ENCODE measurements at regions not wholly inside any gene's neighbourhood (a gene's known extent, or its start where the extent isn't known, plus 50 kb on each side); places are given as distances from the start of the nearest gene placed in this dataset.

DNA sequence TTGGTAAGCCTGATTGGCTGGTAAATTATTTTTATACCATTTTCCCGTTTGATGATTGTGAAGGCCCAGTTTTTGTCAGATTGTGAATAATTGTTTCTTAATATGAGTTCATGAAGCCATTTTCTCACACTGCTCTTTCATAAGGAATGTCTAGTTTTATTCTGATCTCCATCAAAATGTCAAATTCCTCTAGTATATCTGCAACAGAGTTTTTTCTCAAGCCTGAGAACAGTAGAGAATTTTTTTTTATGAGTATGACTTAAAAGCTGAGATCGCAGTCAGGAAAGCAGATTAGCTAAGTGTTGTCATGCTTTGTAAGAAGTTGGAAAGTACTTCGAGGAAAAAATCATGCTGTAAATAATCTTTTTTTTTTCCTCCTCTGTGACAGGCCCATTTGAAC, 484.9 kb upstream of the ATP2B1 start:
- DNase-seq, result no peak

DNA sequence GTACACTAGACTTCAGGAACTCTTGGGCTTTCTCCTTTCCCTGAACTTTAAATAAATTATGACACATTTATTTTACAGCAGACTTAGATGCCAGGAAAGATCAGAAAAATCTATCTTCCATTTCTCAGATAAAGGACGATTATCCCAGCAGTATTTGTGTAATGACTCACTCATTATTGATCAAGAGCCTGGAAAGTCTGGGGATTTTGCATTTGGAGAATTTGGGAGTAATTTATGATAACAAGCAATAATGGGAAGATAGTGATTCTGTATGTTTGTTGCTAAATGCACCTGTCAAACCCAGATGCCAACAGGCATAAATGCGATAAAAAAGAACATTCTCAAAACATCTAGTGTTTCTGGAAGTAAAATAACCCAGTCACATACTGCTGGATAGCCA, 480.2 kb upstream of the ATP2B1 start:
- no peak for DNase-seq

DNA sequence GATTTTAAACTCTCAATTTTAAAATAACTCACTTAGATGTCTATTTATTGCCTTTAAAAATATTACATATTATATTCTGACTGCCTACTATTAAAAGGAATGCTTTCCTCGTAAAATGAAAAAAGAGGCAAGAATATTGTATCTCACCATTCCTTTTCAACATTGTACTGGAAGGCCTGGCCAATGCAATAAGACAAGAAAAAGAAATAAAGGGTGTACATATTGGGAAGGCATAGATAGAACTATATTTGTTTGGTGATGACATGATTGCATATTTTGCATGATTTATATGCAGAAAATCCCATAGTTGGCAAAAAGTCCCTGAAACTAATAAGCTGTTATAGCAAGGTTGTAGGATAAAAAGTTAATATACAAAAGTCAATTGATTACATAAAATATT, 474.6 kb upstream of the ATP2B1 start:
- DNase-seq, result no peak

DNA sequence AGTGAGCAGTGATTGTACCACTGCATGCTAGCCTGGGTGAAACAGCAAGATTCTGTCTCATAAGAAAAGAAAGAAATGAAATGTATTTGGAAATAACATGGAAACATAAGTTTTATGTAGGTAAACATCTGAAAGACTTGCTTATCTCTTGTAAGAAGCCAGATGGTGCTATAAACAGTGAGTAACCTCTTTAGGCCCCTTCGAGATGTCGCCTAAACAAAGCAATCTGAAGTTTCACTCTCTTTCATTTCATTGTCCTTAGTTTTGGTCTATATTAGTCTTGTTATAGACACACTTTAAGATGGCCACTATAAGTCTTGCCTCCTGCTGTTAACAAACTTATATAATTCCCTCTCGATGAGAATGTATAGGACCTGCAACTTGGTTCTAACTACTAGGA, 472.6 kb upstream of the ATP2B1 start:
- no peak for DNase-seq

DNA sequence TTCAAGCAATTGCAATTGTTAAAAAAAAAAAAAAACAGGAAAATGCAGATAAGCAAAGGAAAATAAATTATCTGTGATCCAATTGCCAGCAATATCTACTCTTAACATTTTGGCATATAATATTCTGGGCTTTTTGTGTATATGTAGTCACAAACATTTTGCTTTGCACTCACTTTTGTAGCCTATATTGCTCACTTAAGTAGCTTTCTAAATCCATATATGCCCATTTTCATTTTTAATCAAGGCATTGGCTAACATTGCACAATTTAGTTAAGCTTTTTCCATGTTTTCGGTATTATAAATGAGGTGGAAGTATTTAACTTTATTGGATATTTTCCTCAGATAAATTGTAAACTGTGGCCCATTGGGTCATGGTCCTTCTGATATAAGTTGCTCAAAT, 466.3 kb upstream of the ATP2B1 start:
- no peak for DNase-seq

DNA sequence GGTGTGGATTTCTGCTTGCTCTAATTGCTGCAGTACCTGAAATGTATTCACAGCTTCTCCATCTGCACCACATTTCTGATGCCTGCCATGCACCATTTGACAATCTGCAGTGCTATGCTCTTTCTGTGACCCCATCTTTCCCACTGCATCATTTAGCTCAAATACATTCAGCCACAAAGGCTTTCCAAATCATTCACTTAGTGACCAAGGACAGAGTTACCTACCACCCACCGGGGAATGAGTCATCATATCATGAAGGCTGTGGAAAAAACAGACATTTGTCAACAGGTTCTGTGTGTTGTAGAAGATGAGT, 465.5 kb upstream of the ATP2B1 start:
- DNase-seq, result no peak

DNA sequence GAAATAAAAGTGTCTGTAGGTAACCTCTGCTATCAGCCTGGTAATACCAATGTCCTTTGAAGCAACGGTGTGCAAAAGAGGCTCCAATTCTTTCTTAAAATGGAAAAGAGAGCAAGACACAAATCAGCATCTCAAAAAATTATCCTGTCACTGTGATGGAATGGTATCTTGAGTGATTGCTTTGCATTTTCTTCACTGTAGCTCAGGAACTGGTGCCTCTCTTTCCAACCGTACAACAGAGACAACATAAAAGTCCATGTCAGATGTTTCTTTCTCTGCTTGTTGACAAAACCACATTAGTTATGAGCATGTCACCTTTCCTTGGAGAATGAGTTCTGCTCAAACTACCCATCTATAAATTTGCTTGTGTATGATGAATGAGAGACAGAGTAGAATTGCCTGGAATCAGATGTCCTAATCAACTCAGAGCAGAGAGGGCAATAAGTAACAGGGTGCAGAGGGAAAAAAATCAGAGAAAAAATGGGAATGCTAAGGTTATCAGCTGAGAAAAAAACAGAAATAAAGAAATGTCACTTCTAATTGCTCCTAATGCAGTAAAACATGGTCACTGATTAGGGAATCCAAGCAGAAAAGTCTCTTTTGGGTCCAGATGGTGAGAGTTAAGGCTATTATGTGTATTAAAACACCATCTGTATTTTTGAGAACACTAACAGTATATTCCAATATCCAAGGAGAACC, 465.0 kb upstream of the ATP2B1 start:
- no peak for DNase-seq

DNA sequence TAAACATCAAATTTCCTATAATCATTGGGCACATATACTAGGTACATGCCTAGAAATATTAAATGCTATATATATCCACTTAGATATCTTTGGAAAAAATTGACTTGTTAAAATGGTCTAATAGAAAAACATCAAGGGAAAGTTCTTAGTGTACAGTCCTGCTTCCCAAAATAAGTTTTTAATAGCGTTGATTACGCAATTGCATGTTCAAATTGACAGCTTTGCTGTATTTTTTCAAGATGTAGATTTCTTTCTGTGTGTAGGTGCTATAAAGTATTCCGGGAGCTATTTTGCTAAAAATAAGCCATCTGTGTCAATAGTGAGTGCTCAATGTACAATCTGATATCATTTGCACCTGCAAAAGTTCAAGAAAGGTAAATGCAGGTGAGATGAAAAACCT, 463.9 kb upstream of the ATP2B1 start:
- no peak for DNase-seq

DNA sequence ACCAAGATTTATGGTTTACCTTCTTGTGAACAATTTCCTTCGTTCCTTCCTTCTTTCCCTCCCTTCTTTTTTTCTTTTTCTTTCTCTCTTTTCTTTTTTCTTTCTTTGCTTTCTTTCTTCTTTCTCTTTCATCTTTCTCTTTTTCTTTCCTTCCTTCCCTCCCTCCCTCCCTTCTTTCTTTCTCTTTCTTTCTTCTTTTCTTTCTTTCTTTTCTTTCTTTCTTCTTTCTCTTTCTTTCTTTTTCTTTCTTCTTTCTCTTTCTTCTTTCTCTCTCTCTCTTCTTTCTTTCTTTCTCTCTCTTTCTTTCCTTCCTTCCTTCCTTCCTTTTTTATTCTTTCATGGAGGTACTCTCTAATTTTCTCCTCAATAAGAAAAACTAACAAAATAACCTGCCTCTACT, 462.1 kb upstream of the ATP2B1 start:
- DNase-seq, result no peak

DNA sequence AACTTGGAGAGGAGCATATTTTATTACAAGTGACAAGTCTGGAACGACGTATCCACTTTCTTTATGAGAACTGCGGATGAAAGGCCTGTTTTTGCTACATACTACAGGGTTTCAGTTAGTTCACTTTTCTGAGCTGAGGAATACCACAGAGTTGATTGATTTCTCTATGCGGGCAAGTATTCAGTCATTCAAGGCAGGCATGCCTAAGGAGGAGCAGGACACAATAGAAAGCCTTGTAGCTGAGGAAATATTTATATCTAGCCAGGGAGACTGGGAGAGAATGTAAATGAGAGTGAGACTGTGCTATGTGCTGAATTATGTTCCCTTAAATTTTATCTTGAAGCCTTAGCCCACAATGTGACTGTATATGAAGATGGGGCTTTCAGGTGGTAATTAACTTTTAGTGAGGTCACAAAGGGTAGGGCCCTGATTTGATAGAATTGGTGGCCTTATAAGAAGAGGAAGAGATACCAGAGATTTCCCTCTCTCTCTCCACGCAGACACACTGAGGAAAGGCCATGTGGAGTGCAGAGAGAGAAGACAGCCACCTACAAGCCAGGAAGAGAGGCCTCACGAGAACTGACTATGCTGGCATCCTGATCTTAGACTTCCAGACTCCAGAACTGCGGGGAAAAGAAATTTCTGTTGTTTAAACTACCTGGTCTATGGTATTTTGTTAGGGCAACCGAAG, 459.0 kb upstream of the ATP2B1 start:
- no peak for DNase-seq

DNA sequence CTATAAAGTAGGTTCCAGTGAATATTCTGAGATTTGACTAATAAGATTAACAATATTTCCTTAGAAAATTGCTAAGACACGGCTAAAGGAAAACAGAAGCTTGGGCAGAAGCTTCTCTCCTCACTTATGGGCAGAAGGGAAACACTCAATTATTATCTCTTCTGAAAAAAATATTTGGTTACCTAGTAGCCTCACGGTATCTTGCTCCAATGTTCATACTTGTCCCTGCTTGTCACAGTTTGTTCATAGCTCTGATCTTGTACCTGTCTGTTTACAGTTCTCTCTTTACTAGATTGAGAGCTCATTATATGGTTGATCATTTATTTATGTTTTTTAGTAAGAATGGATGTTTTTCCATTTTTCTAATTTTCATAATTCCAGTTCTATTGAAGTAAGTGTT, 458.0 kb upstream of the ATP2B1 start:
- DNase-seq, result no peak

DNA sequence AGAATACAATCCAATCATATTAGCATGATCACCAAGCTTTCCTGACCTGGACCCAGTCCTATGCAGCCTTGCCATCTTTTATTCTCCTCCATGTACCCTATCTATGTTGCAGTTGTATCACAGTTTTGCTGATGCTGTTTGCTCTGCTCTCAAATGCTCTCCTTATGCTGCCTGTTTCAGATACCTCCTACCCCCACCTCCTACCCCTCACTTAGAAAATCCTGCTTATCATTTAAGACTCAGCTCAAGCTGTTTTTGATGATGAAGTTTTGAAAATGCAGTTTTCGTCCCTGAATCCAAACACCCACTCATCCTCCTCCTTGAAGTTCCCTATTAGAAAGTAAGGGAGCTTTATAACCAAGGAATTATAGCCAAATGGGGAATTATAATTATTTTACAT, 457.4 kb upstream of the ATP2B1 start:
- DNase-seq, result no peak

DNA sequence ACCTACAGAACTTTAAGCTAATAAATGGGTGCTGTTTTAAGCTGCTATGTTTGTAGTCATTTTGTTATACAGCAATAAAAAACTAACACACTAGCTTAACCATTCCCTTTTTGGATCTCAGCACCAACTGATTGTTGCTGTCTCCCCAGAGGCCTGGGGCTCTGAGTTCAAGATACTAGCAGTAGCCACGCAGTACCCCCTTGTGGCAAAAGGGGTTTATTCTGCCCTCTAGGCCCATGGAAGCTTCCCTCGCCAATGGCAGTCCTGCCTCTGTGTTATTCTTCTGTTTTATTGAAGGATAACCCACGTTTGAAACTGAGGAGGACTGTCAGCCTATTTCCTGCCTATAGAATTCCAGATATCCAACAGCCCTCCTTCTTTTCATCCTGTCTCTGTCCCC, 455.3 kb upstream of the ATP2B1 start:
- DNase-seq, result no peak

DNA sequence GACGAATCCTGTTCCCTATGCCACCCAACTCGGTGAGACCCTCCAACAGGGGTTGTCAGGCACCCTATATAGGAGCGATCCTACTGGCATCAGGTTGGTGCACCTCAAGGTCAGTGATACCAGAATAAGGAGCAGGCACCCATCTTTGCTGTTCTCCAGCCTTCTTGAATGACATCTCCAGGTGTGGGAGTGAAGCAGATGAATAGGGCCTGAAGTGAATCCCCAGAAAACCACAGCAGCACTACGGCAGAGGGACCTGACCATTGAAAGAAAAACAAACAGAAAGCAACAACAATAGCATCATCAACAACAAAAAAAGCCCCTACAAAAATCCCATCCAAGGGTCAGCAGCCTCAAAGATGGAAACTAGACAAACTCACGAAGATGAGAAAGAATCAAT, 445.2 kb upstream of the ATP2B1 start:
- DNase-seq, result no peak

DNA sequence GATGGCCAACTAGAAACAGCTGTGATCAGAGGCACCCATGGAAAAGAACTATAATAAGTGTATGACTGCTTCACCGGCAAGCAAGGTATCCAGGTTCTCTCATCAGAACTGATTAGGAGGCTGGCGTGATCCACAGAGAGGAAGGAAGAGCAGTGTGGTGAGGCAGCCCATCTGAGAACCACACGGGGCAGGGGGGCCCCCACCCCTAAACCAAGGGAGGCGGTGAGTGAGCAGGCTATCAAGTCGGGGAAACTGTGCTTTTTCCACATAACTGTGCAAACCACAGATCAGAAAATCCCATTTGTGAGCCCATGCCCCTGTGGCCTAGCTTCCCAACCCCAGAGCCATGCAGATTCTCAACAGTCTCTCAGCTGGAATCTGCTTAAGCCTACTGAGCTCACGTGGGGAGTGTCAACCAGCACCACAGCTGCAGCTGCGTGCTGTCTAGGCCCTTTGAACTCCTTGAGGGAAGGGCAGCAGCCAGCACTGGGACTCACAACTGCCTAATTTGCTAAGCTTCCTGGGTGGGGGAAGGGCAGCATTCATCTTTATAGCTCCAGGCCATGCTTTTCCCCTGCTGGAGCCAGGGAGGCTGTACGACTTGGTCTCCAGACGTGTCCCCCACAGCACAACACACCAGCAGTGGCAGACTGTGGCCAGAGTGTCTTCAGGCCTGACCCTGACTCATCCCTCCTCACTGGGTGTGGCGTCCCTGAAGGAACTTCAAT, 444.4 kb upstream of the ATP2B1 start:
- DNase-seq, result no peak

DNA sequence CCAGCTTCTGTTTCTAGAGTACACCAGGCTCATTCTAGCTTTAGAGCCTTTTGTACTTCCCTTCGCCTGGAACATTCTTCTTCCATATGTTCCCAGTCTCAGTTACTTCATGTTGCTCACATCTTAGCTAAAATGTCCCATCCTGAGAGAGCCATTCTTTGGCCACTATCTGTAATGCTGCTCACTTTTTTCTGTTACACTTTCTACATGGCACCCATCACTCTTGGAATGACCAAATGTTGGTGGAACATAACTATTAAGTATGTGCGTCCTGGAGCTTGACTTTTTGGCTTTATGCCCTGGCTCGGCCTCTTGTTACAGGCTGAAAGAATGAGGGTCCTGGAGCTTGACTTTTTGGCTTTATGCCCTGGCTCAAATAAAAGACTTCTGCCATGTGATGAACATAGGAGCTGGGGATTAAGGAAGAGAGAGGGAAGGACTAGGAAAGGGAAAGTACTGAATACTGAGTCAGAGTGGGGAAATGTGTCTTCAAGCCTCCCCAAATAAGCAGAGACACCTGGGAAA, 442.9 kb upstream of the ATP2B1 start:
- DNase-seq, result no peak

DNA sequence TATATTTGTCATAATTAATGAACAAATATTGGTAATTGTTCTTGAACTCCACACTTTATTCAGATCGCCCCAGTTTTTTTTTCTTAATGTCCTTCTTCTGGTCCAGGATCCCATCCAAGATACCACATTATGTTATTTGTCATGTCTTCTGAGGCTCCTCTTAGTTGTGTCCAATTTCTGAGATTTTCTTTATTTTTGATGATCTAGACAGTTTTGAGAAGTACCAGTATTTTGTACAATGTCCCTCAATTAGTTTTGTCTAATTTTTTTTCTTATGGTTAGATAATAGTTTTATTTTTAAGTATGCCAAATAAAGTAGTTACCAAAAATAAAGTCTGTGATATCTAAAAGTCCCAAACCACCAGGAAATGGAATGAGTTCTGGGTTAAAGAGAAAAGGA, 440.8 kb upstream of the ATP2B1 start:
- no peak for DNase-seq

DNA sequence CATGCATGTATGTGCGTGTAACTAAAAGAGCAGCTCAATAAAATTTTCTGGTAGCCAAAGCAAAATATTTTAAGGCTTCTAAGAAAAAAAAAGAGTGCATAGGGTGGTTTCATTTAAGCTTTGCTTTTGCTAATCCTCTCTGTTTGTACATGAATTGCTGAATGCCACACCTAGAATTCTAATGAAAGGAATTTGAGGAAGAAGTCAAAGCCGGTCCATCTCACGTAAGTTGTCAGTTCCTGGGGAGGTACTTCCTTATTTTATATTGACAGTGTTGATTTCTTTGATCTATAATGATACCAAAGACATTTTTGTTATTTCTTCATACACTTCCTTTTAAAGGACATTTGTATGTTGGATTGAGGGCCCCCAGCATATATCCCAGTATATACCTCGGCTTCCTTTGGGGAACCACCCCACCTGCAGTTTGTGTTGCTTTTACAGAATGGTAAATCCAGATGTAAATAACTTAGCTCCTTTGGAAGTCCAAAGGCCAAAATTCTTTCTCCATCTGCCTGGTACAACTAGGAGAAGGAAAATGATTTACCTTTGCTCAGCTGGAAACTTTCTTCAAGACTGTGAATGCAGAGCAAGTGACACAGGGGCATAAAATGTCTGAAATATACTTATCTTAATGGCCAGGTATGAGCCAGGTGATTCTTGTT, 420.9 kb upstream of the ATP2B1 start:
- no peak for DNase-seq

DNA sequence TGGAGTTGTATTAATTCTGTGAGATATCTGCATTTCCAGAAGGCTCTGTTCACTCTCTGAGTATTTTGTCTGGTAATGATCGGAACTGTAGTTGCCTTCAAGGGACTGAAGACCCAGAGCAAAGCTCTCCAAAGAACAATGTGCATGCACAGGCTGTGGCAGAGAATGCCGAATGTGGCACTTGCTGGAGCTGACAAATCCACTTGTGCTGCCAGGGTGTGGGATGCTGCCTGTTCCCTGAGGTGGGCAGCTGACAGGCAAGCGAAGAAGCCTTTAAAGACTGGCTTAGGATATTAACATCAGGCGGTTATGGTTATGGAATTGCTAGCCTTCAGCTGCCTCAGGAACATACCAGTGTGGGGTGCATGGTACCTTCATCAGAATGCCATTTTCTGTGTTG, 419.9 kb upstream of the ATP2B1 start:
- DNase-seq, result no peak

DNA sequence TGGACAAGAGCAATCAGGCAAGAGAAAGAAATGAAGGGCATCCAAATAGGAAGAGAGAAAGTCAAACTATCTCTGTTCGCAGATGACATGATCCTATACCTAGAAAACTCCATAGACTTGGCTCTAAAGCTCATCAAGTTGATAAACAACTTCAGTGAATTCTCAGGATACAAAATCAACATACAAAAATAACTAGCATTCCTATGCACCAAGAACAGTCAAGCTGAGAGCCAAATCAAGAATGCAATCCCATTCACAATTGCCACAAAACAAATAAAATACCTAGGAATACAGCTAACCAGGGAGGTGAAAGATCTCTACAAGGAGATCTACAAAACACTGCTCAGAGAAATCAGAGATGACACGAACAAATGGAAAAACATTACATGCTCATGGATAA, 417.5 kb upstream of the ATP2B1 start:
- DNase-seq, result no peak

DNA sequence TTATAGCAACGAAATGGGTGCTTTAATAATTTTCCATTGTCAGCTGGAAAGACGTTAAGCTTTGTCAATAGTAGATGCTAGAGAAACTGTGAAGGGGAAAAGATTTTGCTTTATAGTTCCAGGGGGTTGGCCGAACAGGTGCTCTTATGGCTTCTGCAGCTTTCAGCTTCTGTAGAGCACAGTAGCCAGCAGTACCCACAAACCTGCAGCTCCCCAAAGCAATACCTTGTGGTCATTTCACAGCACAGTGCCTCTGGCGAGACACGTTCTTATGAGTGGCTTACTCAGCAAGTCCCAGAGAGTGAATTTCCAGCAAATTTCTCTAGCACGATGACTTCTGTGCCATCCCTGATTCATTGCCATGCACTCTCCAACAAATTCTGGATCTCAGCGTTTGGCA, 416.3 kb upstream of the ATP2B1 start:
- no peak for DNase-seq

DNA sequence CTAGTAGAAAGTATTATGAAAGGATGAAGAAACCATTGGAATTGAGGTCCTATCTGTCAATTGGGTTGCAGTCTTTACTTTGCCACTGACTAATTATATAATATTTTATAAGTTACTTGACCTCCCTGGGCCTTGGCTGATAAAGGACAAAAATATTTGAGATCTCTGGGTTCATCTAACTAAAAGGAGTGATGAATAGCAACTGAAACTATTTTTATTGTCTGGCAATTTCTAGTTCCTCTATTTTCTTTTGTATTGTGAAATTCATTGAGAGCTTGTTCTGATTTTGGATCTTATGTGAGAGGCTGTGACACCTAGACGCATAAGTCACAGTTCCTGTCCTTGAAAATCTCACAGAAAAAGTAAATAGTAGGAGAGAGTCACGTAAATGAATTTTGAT, 415.7 kb upstream of the ATP2B1 start:
- DNase-seq, result no peak

DNA sequence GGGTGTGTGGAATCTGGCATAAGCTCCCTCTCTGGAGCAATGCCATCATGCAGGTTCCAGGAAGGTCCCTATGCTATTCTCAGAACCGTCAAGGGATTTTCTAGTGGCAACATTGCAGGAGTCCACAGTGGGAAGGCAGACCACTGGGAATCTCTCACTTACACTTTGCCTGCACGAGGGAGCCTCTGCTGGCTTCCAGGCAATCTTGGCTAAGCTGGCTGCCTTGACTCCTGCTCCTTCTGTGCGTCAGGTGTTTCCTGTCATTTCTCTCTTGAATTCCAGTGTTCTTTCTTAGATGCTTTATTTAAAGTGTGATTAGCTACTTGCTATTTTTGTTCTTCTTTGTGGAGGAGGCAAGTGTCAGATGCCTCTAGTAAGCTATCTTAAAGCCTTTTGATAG, 414.0 kb upstream of the ATP2B1 start:
- DNase-seq, result no peak

DNA sequence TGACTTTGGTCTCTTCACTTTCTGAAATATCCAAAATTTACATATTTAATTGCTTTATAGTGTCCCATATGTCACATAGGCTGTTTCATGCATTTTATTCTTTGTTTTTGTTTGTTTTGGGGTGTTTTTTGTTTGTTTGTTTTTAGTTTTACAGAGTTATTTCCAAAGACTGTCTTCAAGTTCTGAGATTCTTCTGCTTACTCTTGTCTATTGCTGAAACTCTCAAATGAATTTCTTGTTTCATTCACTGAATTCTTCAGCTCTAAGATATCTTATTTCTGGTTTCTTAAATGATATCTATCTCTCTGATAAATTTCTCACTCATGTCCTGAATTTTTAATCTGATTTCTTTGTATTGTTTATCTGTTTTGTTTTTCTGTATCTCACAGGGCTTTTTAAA, 412.0 kb upstream of the ATP2B1 start:
- DNase-seq, result no peak

Measured in GF-D8 (cell line).